ENCODE measurements at regions not wholly inside any gene's neighbourhood (a gene's known extent, or its start where the extent isn't known, plus 50 kb on each side); places are given as distances from the start of the nearest gene placed in this dataset.
"Not testable (repeated sequence)": the region's sequence is repeated elsewhere in the genome, so short reads cannot be mapped to it uniquely, and the experiment has no call there.

- DNase-seq = no peak
Observed at GRCh38 chr18:9021458-9021857, 81.0 kb upstream of the NDUFV2 start.

GRCh38 chr18:9022397-9023155 lies 79.9 kb upstream of the NDUFV2 start:
- DNase-seq = no peak

GRCh38 chr18:9024031-9024646 lies 78.4 kb upstream of the NDUFV2 start:
- not testable (repeated sequence) for DNase-seq

- no peak for DNase-seq
Observed at GRCh38 chr18:9025091-9025838, 77.2 kb upstream of the NDUFV2 start.

GRCh38 chr18:9029131-9029530 lies 73.4 kb upstream of the NDUFV2 start:
- DNase-seq = no peak

GRCh38 chr18:9032519-9032918 lies 70.0 kb upstream of the NDUFV2 start:
- no peak for DNase-seq

- no peak for DNase-seq
Observed at GRCh38 chr18:9038277-9038871, 64.1 kb upstream of the NDUFV2 start.

- DNase-seq = no peak
Observed at GRCh38 chr18:9039441-9040071, 62.9 kb upstream of the NDUFV2 start.

GRCh38 chr18:9042766-9043481 lies 59.6 kb upstream of the NDUFV2 start:
- no peak for DNase-seq

- DNase-seq = no peak
Observed at GRCh38 chr18:9043581-9043980, 58.9 kb upstream of the NDUFV2 start.

GRCh38 chr18:9047715-9048114 lies 54.8 kb upstream of the NDUFV2 start:
- DNase-seq = no peak

- no peak for DNase-seq
Observed at GRCh38 chr18:9048236-9048635, 54.3 kb upstream of the NDUFV2 start.

GRCh38 chr18:9048808-9049494 lies 53.5 kb upstream of the NDUFV2 start:
- DNase-seq = no peak

GRCh38 chr18:9049495-9049809 lies 53.0 kb upstream of the NDUFV2 start:
- DNase-seq = no peak

- DNase-seq = not testable (repeated sequence)
Observed at GRCh38 chr18:9050628-9051284, 51.7 kb upstream of the NDUFV2 start.

All from activated effector memory CD4-positive, alpha-beta T cell treated with Interleukin-2 at 50 U/mL for 16 hours (primary cell).